ENCODE measurements at regions not wholly inside any gene's neighbourhood (a gene's known extent, or its start where the extent isn't known, plus 50 kb on each side); places are given as distances from the start of the nearest gene placed in this dataset.

DNA sequence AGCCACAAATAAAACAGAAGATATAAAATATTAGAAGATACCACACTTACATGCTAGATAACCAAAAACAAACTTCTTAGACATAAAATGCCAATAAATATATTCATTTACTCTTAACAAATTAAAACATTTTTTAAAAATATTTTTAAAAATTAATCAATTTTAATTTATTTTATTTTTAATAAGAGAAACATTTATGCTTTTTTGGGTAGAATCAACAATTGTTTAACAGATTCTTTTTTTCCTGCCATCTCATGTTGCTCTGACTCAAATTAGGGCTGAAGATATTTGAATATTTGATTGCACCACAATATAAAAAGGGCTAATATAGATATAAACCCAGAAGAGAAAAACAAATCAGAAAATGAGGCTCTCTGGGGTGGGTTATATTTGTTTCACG is 172.6 kb downstream of the GOLGA6L6 start:
- TF ChIP-seq, protein P1, sequence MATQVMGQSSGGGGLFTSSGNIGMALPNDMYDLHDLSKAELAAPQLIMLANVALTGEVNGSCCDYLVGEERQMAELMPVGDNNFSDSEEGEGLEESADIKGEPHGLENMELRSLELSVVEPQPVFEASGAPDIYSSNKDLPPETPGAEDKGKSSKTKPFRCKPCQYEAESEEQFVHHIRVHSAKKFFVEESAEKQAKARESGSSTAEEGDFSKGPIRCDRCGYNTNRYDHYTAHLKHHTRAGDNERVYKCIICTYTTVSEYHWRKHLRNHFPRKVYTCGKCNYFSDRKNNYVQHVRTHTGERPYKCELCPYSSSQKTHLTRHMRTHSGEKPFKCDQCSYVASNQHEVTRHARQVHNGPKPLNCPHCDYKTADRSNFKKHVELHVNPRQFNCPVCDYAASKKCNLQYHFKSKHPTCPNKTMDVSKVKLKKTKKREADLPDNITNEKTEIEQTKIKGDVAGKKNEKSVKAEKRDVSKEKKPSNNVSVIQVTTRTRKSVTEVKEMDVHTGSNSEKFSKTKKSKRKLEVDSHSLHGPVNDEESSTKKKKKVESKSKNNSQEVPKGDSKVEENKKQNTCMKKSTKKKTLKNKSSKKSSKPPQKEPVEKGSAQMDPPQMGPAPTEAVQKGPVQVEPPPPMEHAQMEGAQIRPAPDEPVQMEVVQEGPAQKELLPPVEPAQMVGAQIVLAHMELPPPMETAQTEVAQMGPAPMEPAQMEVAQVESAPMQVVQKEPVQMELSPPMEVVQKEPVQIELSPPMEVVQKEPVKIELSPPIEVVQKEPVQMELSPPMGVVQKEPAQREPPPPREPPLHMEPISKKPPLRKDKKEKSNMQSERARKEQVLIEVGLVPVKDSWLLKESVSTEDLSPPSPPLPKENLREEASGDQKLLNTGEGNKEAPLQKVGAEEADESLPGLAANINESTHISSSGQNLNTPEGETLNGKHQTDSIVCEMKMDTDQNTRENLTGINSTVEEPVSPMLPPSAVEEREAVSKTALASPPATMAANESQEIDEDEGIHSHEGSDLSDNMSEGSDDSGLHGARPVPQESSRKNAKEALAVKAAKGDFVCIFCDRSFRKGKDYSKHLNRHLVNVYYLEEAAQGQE (IDR thresholded peaks at IDR 0.05) = no peak
- no peak for TF ChIP-seq YY1 (IDR thresholded peaks at IDR 0.05)
- no peak for TF ChIP-seq SP1 (IDR thresholded peaks at IDR 0.05)
- TF ChIP-seq, protein P2, sequence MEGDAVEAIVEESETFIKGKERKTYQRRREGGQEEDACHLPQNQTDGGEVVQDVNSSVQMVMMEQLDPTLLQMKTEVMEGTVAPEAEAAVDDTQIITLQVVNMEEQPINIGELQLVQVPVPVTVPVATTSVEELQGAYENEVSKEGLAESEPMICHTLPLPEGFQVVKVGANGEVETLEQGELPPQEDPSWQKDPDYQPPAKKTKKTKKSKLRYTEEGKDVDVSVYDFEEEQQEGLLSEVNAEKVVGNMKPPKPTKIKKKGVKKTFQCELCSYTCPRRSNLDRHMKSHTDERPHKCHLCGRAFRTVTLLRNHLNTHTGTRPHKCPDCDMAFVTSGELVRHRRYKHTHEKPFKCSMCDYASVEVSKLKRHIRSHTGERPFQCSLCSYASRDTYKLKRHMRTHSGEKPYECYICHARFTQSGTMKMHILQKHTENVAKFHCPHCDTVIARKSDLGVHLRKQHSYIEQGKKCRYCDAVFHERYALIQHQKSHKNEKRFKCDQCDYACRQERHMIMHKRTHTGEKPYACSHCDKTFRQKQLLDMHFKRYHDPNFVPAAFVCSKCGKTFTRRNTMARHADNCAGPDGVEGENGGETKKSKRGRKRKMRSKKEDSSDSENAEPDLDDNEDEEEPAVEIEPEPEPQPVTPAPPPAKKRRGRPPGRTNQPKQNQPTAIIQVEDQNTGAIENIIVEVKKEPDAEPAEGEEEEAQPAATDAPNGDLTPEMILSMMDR (IDR thresholded peaks at IDR 0.05; ENCODE audit: low read depth, low read length, missing input control) = no peak
- no peak for TF ChIP-seq JUND (IDR thresholded peaks at IDR 0.05)
- no peak for TF ChIP-seq TAF1 (conservative IDR thresholded peaks at IDR 0.05)

Measured in liver (tissue), 3 donors.